ENCODE measurements at regions not wholly inside any gene's neighbourhood (a gene's known extent, or its start where the extent isn't known, plus 50 kb on each side); places are given as distances from the start of the nearest gene placed in this dataset.

GRCh38 chr13:67806796-67807195 lies 576.7 kb upstream of the PCDH9 start:
- Mint-ChIP-seq H3K36me3 (peaks cover 0 to 4% (median 0%) of the 10 kb centered on the region in 3 donors), H3K27ac (no peak overlapping the region), H3K27me3 (no peaks in the 10 kb centered on the region), H3K4me3 (no peak overlapping the region), H3K4me1 (no peaks in the 10 kb centered on the region), H3K9me3 (peaks cover 2 to 21% (median 12%) of the 10 kb centered on the region in 9 donors)
- DNase-seq (no peak), ATAC-seq (no peak)
- POLR2A ChIA-PET, result no interaction called here

GRCh38 chr13:67803118-67803517 lies 573.0 kb upstream of the PCDH9 start:
- POLR2A ChIA-PET, result no interaction called here
- H3K27me3 Mint-ChIP-seq, result no peaks in the 10 kb centered on the region
- ATAC-seq, result no peak

GRCh38 chr13:67792151-67792676 lies 562.1 kb upstream of the PCDH9 start:
- Mint-ChIP-seq H3K27ac (no peak overlapping the region), H3K4me3 (no peak overlapping the region), H3K27me3 (no peaks in the 10 kb centered on the region), H3K9me3 (peaks cover 0 to 15% (median 4%) of the 10 kb centered on the region in 9 donors), H3K4me1 (no peaks in the 10 kb centered on the region), H3K36me3 (no peaks in the 10 kb centered on the region)
- POLR2A ChIA-PET, result no interaction called here
- no peak for DNase-seq
- ATAC-seq, result no peak

More at GRCh38 chr13:67803118-67803517, 573.0 kb upstream of the PCDH9 start:
- H3K4me3 Mint-ChIP-seq, result no peak overlapping the region
- H3K27ac Mint-ChIP-seq, result no peak overlapping the region
- no peaks in the 10 kb centered on the region for H3K36me3 Mint-ChIP-seq
- DNase-seq, result no peak
- no peaks in the 10 kb centered on the region for H3K4me1 Mint-ChIP-seq
- peaks cover 8 to 39% (median 16%) of the 10 kb centered on the region in 9 donors for H3K9me3 Mint-ChIP-seq

- no peaks in the 10 kb centered on the region for H3K4me1 Mint-ChIP-seq
- H3K27me3 Mint-ChIP-seq, result no peaks in the 10 kb centered on the region
- no peak for DNase-seq
- no peaks in the 10 kb centered on the region for H3K36me3 Mint-ChIP-seq
- H3K4me3 Mint-ChIP-seq, result no peak overlapping the region
- H3K9me3 Mint-ChIP-seq, result peaks cover 0 to 15% (median 4%) of the 10 kb centered on the region in 9 donors
- POLR2A ChIA-PET, result interaction anchor here (0.6 kb wide), 1 partner anchor 296 kb away, joined by 3 read pairs; no protein-coding TSS in a partner anchor
- no peak overlapping the region for H3K27ac Mint-ChIP-seq
- ATAC-seq, result no peak
These were observed 560.9 kb upstream of the PCDH9 start for GRCh38 chr13:67791047-67791446.

- H3K27ac Mint-ChIP-seq, result no peak overlapping the region
- H3K36me3 Mint-ChIP-seq, result no peaks in the 10 kb centered on the region
- H3K9me3 Mint-ChIP-seq, result peaks cover 0 to 18% (median 6%) of the 10 kb centered on the region in 9 donors
- POLR2A ChIA-PET, result no interaction called here
- DNase-seq (no peak), ATAC-seq (no peak)
- no peaks in the 10 kb centered on the region for H3K4me1 Mint-ChIP-seq
- no peak overlapping the region for H3K4me3 Mint-ChIP-seq
- H3K27me3 Mint-ChIP-seq, result no peaks in the 10 kb centered on the region
These were observed 546.0 kb upstream of the PCDH9 start for GRCh38 chr13:67776151-67776550.

- Mint-ChIP-seq H3K27me3 (no peaks in the 10 kb centered on the region), H3K4me1 (no peaks in the 10 kb centered on the region), H3K4me3 (no peak overlapping the region), H3K27ac (no peak overlapping the region), H3K9me3 (peaks cover 0 to 22% (median 6%) of the 10 kb centered on the region in 9 donors), H3K36me3 (no peaks in the 10 kb centered on the region)
- no peak for DNase-seq
- no peak for ATAC-seq
- POLR2A ChIA-PET, result no interaction called here
These were observed 545.2 kb upstream of the PCDH9 start for GRCh38 chr13:67775359-67775758.

GRCh38 chr13:67772807-67773453 lies 542.8 kb upstream of the PCDH9 start:
- H3K4me1 Mint-ChIP-seq, result no peaks in the 10 kb centered on the region
- H3K27me3 Mint-ChIP-seq, result no peaks in the 10 kb centered on the region
- H3K36me3 Mint-ChIP-seq, result no peaks in the 10 kb centered on the region
- no peak overlapping the region for H3K4me3 Mint-ChIP-seq
- H3K9me3 Mint-ChIP-seq, result peaks cover 0 to 27% (median 7%) of the 10 kb centered on the region in 9 donors
- no peak for DNase-seq
- POLR2A ChIA-PET, result no interaction called here
- no peak for ATAC-seq
- no peak overlapping the region for H3K27ac Mint-ChIP-seq

- POLR2A ChIA-PET, result interaction anchor here (0.6 kb wide), 1 partner anchor 882 kb away, joined by 3 read pairs; no protein-coding TSS in a partner anchor
- H3K27me3 Mint-ChIP-seq, result no peaks in the 10 kb centered on the region
- ATAC-seq (no peak), DNase-seq (no peak)
- no peak overlapping the region for H3K27ac Mint-ChIP-seq
- H3K9me3 Mint-ChIP-seq, result peaks cover 0 to 19% (median 7%) of the 10 kb centered on the region in 9 donors
- no peaks in the 10 kb centered on the region for H3K36me3 Mint-ChIP-seq
- no peaks in the 10 kb centered on the region for H3K4me1 Mint-ChIP-seq
- H3K4me3 Mint-ChIP-seq, result no peak overlapping the region
These were observed 541.0 kb upstream of the PCDH9 start for GRCh38 chr13:67771106-67771505.

- no peak overlapping the region for H3K4me3 Mint-ChIP-seq
- DNase-seq (no peak), ATAC-seq (no peak)
- H3K4me1 Mint-ChIP-seq, result no peaks in the 10 kb centered on the region
- H3K27me3 Mint-ChIP-seq, result no peaks in the 10 kb centered on the region
- H3K27ac Mint-ChIP-seq, result no peak overlapping the region
- peaks cover 0 to 19% (median 7%) of the 10 kb centered on the region in 9 donors for H3K9me3 Mint-ChIP-seq
- H3K36me3 Mint-ChIP-seq, result no peaks in the 10 kb centered on the region
- POLR2A ChIA-PET, result no interaction called here
These were observed 539.8 kb upstream of the PCDH9 start for GRCh38 chr13:67769987-67770341.

- POLR2A ChIA-PET, result no interaction called here
- Mint-ChIP-seq H3K9me3 (peaks cover 0 to 20% (median 7%) of the 10 kb centered on the region in 9 donors), H3K27me3 (no peaks in the 10 kb centered on the region), H3K4me3 (no peak overlapping the region), H3K4me1 (no peaks in the 10 kb centered on the region), H3K36me3 (no peaks in the 10 kb centered on the region), H3K27ac (no peak overlapping the region)
- no peak for ATAC-seq
- DNase-seq, result no peak
These were observed 539.2 kb upstream of the PCDH9 start for GRCh38 chr13:67769063-67769986.

GRCh38 chr13:67763984-67764383 lies 533.8 kb upstream of the PCDH9 start:
- Mint-ChIP-seq H3K27ac (no peak overlapping the region), H3K9me3 (peaks cover 2 to 20% (median 8%) of the 10 kb centered on the region in 9 donors), H3K36me3 (no peaks in the 10 kb centered on the region), H3K4me3 (no peak overlapping the region), H3K4me1 (no peaks in the 10 kb centered on the region), H3K27me3 (no peaks in the 10 kb centered on the region)
- ATAC-seq (no peak), DNase-seq (no peak)
- POLR2A ChIA-PET, result no interaction called here

- Mint-ChIP-seq H3K36me3 (no peaks in the 10 kb centered on the region), H3K27ac (no peak overlapping the region), H3K4me3 (no peak overlapping the region), H3K27me3 (no peaks in the 10 kb centered on the region), H3K4me1 (no peaks in the 10 kb centered on the region), H3K9me3 (peaks cover 0 to 21% (median 8%) of the 10 kb centered on the region in 9 donors)
- DNase-seq (no peak), ATAC-seq (no peak)
- POLR2A ChIA-PET, result no interaction called here
These were observed 533.2 kb upstream of the PCDH9 start for GRCh38 chr13:67763384-67763783.

- H3K4me1 Mint-ChIP-seq, result no peaks in the 10 kb centered on the region
- peaks cover 0 to 44% (median 11%) of the 10 kb centered on the region in 9 donors for H3K9me3 Mint-ChIP-seq
- no peaks in the 10 kb centered on the region for H3K27me3 Mint-ChIP-seq
- H3K36me3 Mint-ChIP-seq, result no peaks in the 10 kb centered on the region
- no peak for DNase-seq
- no peak overlapping the region for H3K4me3 Mint-ChIP-seq
- no peak overlapping the region for H3K27ac Mint-ChIP-seq
- ATAC-seq, result no peak
- POLR2A ChIA-PET, result no interaction called here
These were observed 528.8 kb upstream of the PCDH9 start for GRCh38 chr13:67758975-67759374.

Data from naive thymus-derived CD8-positive, alpha-beta T cell (primary cell).